ENCODE measurements at regions not wholly inside any gene's neighbourhood (a gene's known extent, or its start where the extent isn't known, plus 50 kb on each side); places are given as distances from the start of the nearest gene placed in this dataset.

GRCh38 chr22:49648053-49648452 is 179.6 kb downstream of the BRD1 start:
- intact Hi-C loops (cut with DNase I): no loop called here
- ATAC-seq (ENCODE audit: poor library complexity) (no peak), DNase-seq (no peak)

GRCh38 chr22:49647627-49648026 is 180.0 kb downstream of the BRD1 start:
- intact Hi-C loops (cut with DNase I): no loop called here

GRCh38 chr22:49646876-49647275 is 180.8 kb downstream of the BRD1 start:
- intact Hi-C loops (cut with DNase I): no loop called here
- ATAC-seq (ENCODE audit: poor library complexity): no peak
- no peak for DNase-seq

More at GRCh38 chr22:49647627-49648026, 180.0 kb downstream of the BRD1 start:
- no peak for ATAC-seq (ENCODE audit: poor library complexity)
- no peak for DNase-seq

- ATAC-seq (ENCODE audit: poor library complexity): no peak
- intact Hi-C loops (cut with DNase I): no loop called here
Observed at GRCh38 chr22:49645791-49646550, 181.7 kb downstream of the BRD1 start.

GRCh38 chr22:49645257-49645656 is 182.4 kb downstream of the BRD1 start:
- DNase-seq (no peak), ATAC-seq (ENCODE audit: poor library complexity) (no peak)
- intact Hi-C loops (cut with DNase I): no loop called here

More at GRCh38 chr22:49645791-49646550, 181.7 kb downstream of the BRD1 start:
- peak; percentile 1 for DNase-seq

- DNase-seq: no peak
- intact Hi-C loops (cut with DNase I): no loop called here
- ATAC-seq (ENCODE audit: poor library complexity): no peak
Observed at GRCh38 chr22:49643998-49644397, 183.7 kb downstream of the BRD1 start.

GRCh38 chr22:49643466-49643865 is 184.2 kb downstream of the BRD1 start:
- ATAC-seq (ENCODE audit: poor library complexity) (no peak), DNase-seq (no peak)
- intact Hi-C loops (cut with DNase I): no loop called here

GRCh38 chr22:49642741-49643140 is 184.9 kb downstream of the BRD1 start:
- ATAC-seq (ENCODE audit: poor library complexity): no peak
- intact Hi-C loops (cut with DNase I): no loop called here
- no peak for DNase-seq

- intact Hi-C loops (cut with DNase I): no loop called here
- no peak for ATAC-seq (ENCODE audit: poor library complexity)
- no peak for DNase-seq
Observed at GRCh38 chr22:49642331-49642730, 185.3 kb downstream of the BRD1 start.

GRCh38 chr22:49641770-49642313 is 185.8 kb downstream of the BRD1 start:
- no peak for ATAC-seq (ENCODE audit: poor library complexity)
- DNase-seq: no peak

GRCh38 chr22:49640366-49641095 is 187.1 kb downstream of the BRD1 start:
- no peak for DNase-seq
- no peak for ATAC-seq (ENCODE audit: poor library complexity)
- intact Hi-C loops (cut with DNase I): no loop called here

More at GRCh38 chr22:49641770-49642313, 185.8 kb downstream of the BRD1 start:
- intact Hi-C loops (cut with DNase I): no loop called here

- ATAC-seq (ENCODE audit: poor library complexity) (no peak), DNase-seq (no peak)
- intact Hi-C loops (cut with DNase I): no loop called here
Observed at GRCh38 chr22:49639956-49640355, 187.7 kb downstream of the BRD1 start.

GRCh38 chr22:49638788-49639187 is 188.9 kb downstream of the BRD1 start:
- DNase-seq (no peak), ATAC-seq (ENCODE audit: poor library complexity) (no peak)
- intact Hi-C loops (cut with DNase I): no loop called here

- ATAC-seq (ENCODE audit: poor library complexity) (no peak), DNase-seq (no peak)
- intact Hi-C loops (cut with DNase I): no loop called here
Observed at GRCh38 chr22:49638001-49638400, 189.7 kb downstream of the BRD1 start.

- no peak for ATAC-seq (ENCODE audit: poor library complexity)
- DNase-seq: no peak
- intact Hi-C loops (cut with DNase I): no loop called here
Observed at GRCh38 chr22:49637255-49637760, 190.4 kb downstream of the BRD1 start.

- DNase-seq: peak; percentile 20
- ATAC-seq (ENCODE audit: poor library complexity): no peak
Observed at GRCh38 chr22:49636649-49637048, 191.0 kb downstream of the BRD1 start.

GRCh38 chr22:49636214-49636613 is 191.5 kb downstream of the BRD1 start:
- peak; percentile 8 for DNase-seq
- no peak for ATAC-seq (ENCODE audit: poor library complexity)
- intact Hi-C loops (cut with DNase I): no loop called here

More at GRCh38 chr22:49636649-49637048, 191.0 kb downstream of the BRD1 start:
- intact Hi-C loops (cut with DNase I): no loop called here

GRCh38 chr22:49634006-49634772 is 193.5 kb downstream of the BRD1 start:
- intact Hi-C loops (cut with DNase I): loop anchor here (5.0 kb wide), 1 partner anchor 1057 kb away; no protein-coding TSS in a partner anchor
- peak; percentile 34 for DNase-seq

GRCh38 chr22:49633010-49633324 is 194.7 kb downstream of the BRD1 start:
- intact Hi-C loops (cut with DNase I): loop anchor here (5.0 kb wide), 1 partner anchor 1056 kb away; no protein-coding TSS in a partner anchor
- ATAC-seq (ENCODE audit: poor library complexity) (no peak), DNase-seq (peak; percentile 37)

More at GRCh38 chr22:49634006-49634772, 193.5 kb downstream of the BRD1 start:
- ATAC-seq (ENCODE audit: poor library complexity): no peak
